GM12864 (cell line): ENCODE measurements at regions not wholly inside any gene's neighbourhood (a gene's known extent, or its start where the extent isn't known, plus 50 kb on each side); places are given as distances from the start of the nearest gene placed in this dataset.

Experiments used
- DNase-seq: peaks from one replicate; pipeline ENCODE4 v3.0.0-alpha.2; 2011; ENCODE audit warnings: low read depth
- H3K4me3 ChIP-seq: 2 replicates; pipeline ENCODE4 v1.5.1; 2011; ENCODE audit warnings: mild to moderate bottlenecking, low read depth, low read length, control low read depth
- TF ChIP-seq, protein P1 (sequence below): IDR thresholded peaks from 2 replicates; pipeline ENCODE4 v1.5.1; 2011; ENCODE audit warnings: low read depth, mild to moderate bottlenecking, moderate library complexity, low read length, control low read depth, inconsistent platforms; ENCODE audit errors: missing control alignments

DNA sequence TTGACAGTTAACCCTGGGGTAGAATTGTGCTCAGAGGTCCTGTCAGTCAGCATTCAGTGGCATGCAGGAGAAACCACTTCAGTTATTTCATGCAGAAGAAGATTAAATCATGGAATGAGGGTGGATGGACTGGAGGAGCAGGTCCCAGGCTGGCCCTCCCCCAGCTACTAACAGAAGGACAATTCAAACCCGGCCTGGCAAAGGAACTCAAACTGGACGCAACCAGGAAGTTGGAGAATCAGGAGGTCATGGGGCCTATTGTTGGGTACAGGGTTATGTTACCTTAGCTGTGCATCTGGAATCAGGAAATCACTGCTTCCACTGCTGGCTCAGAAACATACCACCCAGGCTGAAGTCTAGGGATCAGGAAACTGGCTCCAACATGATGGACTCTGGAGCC, 121.4 kb downstream of the GPAT3 start:
- H3K4me3 ChIP-seq: no peak overlapping the region
- no peak for DNase-seq
- TF ChIP-seq, protein P1, sequence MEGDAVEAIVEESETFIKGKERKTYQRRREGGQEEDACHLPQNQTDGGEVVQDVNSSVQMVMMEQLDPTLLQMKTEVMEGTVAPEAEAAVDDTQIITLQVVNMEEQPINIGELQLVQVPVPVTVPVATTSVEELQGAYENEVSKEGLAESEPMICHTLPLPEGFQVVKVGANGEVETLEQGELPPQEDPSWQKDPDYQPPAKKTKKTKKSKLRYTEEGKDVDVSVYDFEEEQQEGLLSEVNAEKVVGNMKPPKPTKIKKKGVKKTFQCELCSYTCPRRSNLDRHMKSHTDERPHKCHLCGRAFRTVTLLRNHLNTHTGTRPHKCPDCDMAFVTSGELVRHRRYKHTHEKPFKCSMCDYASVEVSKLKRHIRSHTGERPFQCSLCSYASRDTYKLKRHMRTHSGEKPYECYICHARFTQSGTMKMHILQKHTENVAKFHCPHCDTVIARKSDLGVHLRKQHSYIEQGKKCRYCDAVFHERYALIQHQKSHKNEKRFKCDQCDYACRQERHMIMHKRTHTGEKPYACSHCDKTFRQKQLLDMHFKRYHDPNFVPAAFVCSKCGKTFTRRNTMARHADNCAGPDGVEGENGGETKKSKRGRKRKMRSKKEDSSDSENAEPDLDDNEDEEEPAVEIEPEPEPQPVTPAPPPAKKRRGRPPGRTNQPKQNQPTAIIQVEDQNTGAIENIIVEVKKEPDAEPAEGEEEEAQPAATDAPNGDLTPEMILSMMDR: no peak
